GM19043 (cell line): ENCODE measurements at regions not wholly inside any gene's neighbourhood (a gene's known extent, or its start where the extent isn't known, plus 50 kb on each side); places are given as distances from the start of the nearest gene placed in this dataset.

ENCODE experiments used
- ATAC-seq: cut with Tn5 transposase; IDR thresholded peaks from one replicate; pipeline ENCODE4 v1.9.1; 2021; ENCODE audit warnings: low read depth; ENCODE audit not compliant: unreplicated experiment

GRCh38 chr14:65243766-65244442 is 141.6 kb upstream of the MAX start:
- no peak for ATAC-seq

DNA sequence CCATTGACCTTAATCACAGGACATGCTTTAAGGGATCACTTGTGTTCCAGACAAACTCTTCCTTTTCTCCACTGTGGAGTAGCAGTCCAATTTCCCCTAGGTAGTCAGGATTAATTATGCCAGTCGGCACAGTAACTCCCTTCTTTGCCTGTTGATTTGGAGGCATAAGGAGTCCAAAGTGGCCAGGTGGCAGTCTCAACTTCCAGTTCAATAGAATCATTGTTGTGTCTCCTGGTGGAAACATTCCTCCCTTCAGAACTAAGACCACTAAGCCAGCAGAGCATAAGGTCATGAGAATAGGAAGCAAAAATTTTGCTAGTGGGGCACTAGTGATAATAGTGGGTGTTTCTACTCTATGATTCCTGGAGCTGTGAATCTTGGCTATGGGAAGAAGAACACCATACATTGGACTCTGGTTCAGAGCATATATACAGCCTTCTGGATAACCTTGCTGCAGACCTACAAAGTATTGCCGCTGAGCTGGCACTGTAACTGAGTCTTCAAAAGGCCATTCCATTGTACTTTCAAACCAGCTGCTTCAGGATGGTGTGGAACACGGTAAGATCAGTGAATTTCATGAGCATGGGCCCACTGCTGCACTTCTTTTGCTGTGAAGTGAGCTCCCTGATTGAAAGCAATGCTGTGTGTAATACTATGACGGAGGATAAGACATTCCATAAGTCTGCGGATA is 147.3 kb upstream of the MAX start:
- ATAC-seq, result no peak

DNA sequence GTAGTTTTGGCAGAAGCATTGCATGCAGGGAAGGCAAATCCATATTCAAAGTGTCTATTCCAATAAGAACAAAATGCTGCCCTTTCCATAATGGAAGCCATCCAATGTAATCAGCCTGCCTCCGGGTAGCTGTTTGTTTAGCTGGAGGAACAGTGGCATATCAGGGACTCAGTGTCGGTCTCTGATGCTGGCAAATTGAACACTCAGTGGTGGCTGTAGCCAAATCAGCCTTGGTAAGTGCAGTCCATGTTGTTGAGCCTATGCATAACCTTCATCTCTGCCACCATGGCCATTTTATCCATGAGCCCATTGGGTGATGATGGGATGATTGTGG is 147.8 kb upstream of the MAX start:
- no peak for ATAC-seq

DNA sequence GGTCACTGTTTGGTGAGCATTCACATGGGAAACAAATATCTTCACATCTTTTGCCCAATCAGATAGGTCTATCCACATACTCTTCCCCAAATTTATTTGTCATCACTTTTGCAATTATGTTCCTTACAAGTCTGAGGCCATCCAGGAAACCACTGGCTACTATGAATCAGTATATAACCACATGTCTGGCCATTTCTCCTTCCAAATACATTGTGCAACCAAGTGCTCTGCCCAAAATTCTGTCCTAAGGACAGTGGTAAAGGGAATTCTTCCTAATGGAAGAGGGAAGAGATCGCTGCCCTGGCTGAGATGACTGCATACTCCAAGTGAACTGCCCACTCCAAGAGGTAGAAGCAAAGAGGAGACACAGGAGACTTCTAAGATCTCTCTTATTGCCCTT is 148.9 kb upstream of the MAX start:
- no peak for ATAC-seq

DNA sequence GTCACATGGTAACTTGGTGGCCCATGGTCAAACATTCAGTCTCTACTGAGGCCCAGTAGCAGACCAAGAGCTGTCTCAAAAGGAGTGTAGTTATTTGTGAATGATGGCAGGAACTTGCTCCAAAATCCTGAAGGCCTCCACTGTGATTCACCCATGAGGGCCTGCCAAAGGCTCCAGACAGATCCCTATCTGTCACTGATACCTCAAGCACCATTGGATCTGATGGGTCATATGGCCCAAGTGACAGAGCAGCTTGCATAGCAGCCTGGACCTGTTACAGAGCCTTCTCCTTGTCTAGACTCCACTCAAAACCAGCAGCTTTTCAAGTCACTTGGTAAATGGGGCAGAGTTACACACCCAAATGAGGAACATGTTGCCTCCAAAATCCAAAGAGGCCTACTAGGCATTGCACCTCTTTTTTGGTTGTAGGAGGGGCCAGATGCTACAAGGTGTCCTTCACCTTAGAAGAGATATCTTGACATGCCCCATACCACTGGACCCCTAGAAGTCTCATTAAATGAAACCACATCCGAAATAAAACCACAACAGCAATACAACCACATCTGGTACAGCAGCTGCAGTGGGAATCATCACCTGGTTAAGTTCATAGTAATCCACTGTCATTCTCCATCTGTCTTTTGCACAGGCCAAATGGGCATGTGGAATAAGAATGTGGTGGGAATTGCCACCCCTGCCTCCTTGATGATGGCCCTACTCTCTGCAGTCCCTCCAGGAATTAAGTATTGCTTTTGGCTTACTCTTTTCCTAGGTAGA is 150.4 kb upstream of the MAX start:
- no peak for ATAC-seq

GRCh38 chr14:65255029-65255545 is 152.8 kb upstream of the MAX start:
- ATAC-seq, result no peak

DNA sequence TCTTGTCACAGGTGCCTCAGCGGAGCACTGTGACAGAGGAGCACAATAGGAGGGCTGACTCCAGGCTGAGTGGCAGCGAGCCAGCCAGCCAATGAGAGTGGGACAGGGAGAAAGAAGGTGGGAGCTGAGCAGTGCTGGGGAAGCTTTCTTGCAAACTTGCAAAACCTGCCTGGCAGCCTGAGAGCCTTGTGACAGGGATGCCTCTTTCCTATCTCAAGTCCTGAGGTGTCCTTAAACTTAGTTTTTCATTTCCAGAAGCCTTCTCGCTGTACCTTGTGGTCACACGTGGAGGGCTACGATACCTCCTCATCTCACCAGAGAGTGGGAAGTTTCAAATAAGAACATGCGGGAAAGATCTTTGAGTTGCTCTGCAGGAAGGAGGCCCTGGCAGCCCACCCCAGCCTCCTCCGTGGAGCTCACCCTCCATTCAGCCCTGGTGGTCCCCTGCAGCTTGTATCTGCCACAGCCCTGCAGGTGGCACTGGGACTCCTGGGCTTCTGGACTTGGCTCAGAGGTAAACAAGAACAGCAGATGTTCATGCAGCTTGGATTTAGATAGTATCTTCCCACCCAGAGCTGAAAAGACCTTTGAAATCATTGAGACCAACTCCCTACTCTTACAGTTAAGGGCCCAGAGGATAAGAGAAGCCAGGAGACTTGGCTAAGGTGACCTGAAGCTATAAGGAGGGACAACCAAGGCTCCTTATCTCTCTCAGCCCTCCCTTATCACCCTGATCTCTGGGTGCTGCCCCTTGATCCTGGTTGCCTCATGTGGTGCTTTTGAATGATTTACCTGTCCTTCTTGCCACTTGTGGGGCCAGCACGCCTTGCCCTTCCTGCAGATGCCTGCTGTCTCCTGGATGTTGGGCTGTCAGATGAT is 153.5 kb upstream of the MAX start:
- no peak for ATAC-seq

GRCh38 chr14:65256714-65257113 is 154.4 kb upstream of the MAX start:
- ATAC-seq, result no peak

GRCh38 chr14:65257425-65257824 is 155.1 kb upstream of the FUT8 start:
- ATAC-seq, result no peak

GRCh38 chr14:65258391-65258790 is 154.1 kb upstream of the FUT8 start:
- no peak for ATAC-seq

DNA sequence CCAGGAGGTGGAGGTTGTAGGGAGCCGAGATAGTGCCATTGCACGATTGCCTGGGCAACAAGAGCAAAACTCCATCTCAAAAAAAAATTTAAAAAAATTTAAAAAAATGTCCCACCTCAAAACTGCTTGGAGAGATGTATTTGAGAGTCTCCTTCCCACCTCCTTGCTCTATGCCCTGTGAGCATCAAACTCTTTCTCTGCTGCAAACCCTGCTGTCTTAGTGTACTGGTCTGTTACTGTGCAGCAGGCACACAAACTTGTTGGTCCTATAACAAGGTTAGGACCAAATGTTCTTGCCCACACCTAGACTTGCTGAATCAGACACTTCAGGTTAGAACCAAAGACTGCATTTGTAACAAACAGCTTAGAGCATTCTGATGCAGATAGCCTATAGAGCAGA is 153.5 kb upstream of the FUT8 start:
- ATAC-seq, result no peak

DNA sequence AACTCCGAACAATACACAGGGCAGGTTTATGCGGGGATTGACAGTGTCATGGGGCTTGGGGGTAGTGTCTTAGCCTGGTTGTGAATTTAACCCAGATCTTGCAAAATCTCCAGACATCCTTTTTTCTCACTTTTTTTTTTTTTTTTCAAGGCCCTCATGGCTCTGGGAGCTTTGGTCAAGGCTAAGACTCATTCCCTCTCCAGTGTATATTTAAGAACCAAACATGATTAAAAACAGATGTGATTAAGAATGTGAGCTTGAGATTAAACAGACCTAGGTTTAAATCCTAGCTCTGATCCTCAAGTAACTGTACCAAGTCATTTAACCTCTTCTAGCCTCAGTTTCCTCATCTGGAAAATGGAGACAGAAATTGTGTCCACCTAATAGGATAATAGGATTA is 151.7 kb upstream of the FUT8 start:
- ATAC-seq, result no peak

GRCh38 chr14:65261425-65261920 is 151.1 kb upstream of the FUT8 start:
- ATAC-seq, result no peak

GRCh38 chr14:65261946-65262345 is 150.6 kb upstream of the FUT8 start:
- no peak for ATAC-seq

DNA sequence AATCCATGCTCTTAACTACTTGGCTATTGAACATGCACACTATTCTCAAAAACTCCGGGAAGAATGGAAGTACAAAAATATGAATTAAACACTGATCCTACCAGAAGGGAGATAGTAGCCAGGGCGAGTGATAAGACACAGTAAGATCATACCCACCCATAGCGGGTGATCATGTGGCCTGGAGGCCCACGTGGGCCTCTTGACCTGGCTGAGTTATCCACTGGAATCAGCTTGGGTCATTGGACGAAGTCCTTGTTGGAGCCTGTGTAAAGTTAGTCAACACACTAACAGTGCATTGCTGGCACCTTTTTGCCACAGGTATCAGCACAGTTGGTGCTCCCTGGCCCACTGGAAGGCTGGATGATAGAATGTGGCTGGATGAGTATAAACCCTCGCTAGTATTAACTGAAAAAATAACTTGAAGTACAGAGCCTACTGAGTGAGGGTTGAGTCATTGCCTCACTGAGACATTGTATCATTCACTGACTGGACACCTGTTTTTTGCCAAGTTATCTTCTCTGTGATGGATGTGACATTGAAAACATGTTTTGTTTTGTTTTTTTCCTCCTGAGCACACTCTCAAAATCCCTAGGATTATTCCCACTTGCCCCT is 149.2 kb upstream of the FUT8 start:
- ATAC-seq, result no peak

GRCh38 chr14:65267856-65268255 is 144.7 kb upstream of the FUT8 start:
- no peak for ATAC-seq

DNA sequence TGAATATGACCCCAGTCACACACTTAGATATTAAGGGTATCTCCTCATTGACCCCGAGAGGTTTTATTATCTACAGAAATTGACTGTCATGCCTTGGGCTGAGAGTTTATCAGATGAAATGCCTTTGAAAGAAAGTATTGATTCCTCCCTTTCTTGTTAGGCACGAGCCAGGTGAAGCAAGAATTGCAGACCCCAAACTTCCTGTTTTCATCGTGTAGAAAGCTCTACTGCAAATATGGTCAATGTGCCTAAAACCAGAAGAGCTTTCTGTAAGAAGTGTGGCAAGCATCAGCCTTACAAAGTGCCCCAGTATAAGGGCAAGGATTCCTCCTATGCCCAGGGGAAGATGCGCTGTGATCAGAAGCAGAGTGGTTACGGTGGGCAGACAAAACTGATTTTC is 143.9 kb upstream of the FUT8 start:
- ATAC-seq, result no peak

- ATAC-seq, result no peak
Observed at GRCh38 chr14:65269732-65270131, 142.8 kb upstream of the FUT8 start.

DNA sequence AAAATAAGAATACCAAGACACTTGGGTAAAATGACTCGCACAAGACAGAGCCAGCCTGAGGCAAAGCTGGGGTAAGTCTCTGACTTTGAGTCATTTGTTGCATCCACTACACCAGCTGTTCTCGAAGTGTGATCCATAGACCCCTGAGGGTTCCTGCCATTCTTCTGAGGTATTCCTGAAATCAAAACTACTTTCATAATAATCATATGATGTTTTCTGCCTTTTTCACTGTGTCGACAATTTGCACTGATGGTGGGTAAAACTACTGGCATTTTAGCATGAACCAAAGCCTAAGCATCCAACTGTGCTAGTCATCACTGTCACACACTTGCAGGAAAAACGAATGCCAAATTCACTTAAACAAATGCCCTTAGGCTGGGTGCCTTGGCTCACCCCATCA is 135.5 kb upstream of the FUT8 start:
- no peak for ATAC-seq
